Neural cell (in vitro differentiated cells): ENCODE measurements at regions not wholly inside any gene's neighbourhood (a gene's known extent, or its start where the extent isn't known, plus 50 kb on each side); places are given as distances from the start of the nearest gene placed in this dataset.
"Not testable (repeated sequence)": the region's sequence is repeated elsewhere in the genome, so short reads cannot be mapped to it uniquely, and the experiment has no call there.

Experiments used
- H2AFZ ChIP-seq: fragments of 200-600, 300-800 bp; sonication (generic), shearing (Covaris generic); 2 replicates; pipeline ENCODE4 v1.6.0; 2014; ENCODE audit warnings: low read depth, mild to moderate bottlenecking, antibody characterized with exemption, low read length, moderate library complexity
- H3F3A ChIP-seq: fragments of 200-600 bp; shearing (Covaris generic); 2 replicates; pipeline ENCODE4 v1.6.1; 2016; ENCODE audit warnings: mild to moderate bottlenecking, moderate library complexity, mixed read lengths, antibody characterized with exemption, low read length; ENCODE audit not compliant: insufficient read depth, poor library complexity, severe bottlenecking
- H3K27ac ChIP-seq: fragments of 200-600, 300-800 bp; sonication (generic), shearing (Covaris generic); 2 replicates; pipeline ENCODE4 v1.5.1; 2014; ENCODE audit warnings: mild to moderate bottlenecking, low read length, moderate library complexity
- H3K27me3 ChIP-seq: fragments of 300-800, 200-600 bp; sonication (generic), shearing (Covaris generic); 2 replicates; pipeline ENCODE4 v1.6.0; 2014; ENCODE audit warnings: mild to moderate bottlenecking, low read depth, low read length, moderate library complexity; ENCODE audit not compliant: insufficient read depth
- H3K36me3 ChIP-seq: fragments of 300-800, 200-600 bp; sonication (generic), shearing (Covaris generic); 2 replicates; pipeline ENCODE4 v1.5.1; 2014; ENCODE audit warnings: mild to moderate bottlenecking, antibody characterized with exemption, low read length, moderate library complexity; ENCODE audit not compliant: insufficient read depth
- H3K4me2 ChIP-seq: fragments of 300-800, 200-600 bp; sonication (generic), shearing (Covaris generic); 2 replicates; pipeline ENCODE4 v1.6.0; 2014; ENCODE audit warnings: mild to moderate bottlenecking, low read length
- H3K4me3 ChIP-seq: fragments of 300-800, 200-600 bp; sonication (generic), shearing (Covaris generic); 2 replicates; pipeline ENCODE4 v1.5.1; 2014; ENCODE audit warnings: mild to moderate bottlenecking, low read length, moderate library complexity
- H3K79me2 ChIP-seq: fragments of 200-600 bp; shearing (Covaris generic); replicated peaks from 2 replicates; pipeline ENCODE4 v1.6.0; 2014; ENCODE audit warnings: mild to moderate bottlenecking, low read length, moderate library complexity; ENCODE audit not compliant: insufficient read depth
- H3K9ac ChIP-seq: fragments of 300-800, 200-600 bp; sonication (generic), shearing (Covaris generic); 2 replicates; pipeline ENCODE4 v1.6.1; 2016; ENCODE audit warnings: mild to moderate bottlenecking, low read length, mixed read lengths
- H3K9me2 ChIP-seq: fragments of 200-600 bp; shearing (Covaris generic); 2 replicates; pipeline ENCODE4 v1.6.1; 2016; ENCODE audit warnings: mild to moderate bottlenecking, low read length, mixed read lengths; ENCODE audit not compliant: insufficient read depth
- H3K9me3 ChIP-seq: fragments of 200-600, 300-800 bp; sonication (generic), shearing (Covaris generic); 2 replicates; pipeline ENCODE4 v1.6.1; 2016; ENCODE audit warnings: mild to moderate bottlenecking, mixed run types, low read length, moderate library complexity, mixed read lengths
- H4K20me1 ChIP-seq: fragments of 200-600 bp; shearing (Covaris generic); 2 replicates; pipeline ENCODE4 v1.6.1; 2016; ENCODE audit warnings: mild to moderate bottlenecking, mixed run types; ENCODE audit not compliant: insufficient read depth
- CTCF ChIP-seq: fragments of 450-650 bp; IDR thresholded peaks from 2 replicates; pipeline ENCODE4 v1.5.1; 2014; ENCODE audit warnings: antibody characterized with exemption, mild to moderate bottlenecking, moderate library complexity; ENCODE audit not compliant: poor library complexity, severe bottlenecking
- EP300 ChIP-seq: fragments of 450-650 bp; conservative IDR thresholded peaks from 2 replicates; pipeline ENCODE4 v1.6.1; 2014; ENCODE audit warnings: antibody characterized with exemption, mild to moderate bottlenecking, moderate library complexity; ENCODE audit not compliant: poor library complexity, severe bottlenecking
- EZH2 ChIP-seq: fragments of 200-600, 300-800 bp; shearing (Covaris generic), sonication (generic); IDR thresholded peaks from 2 replicates; pipeline ENCODE4 v1.6.1; 2014; ENCODE audit warnings: antibody characterized with exemption, low read length, borderline replicate concordance, mild to moderate bottlenecking; ENCODE audit not compliant: insufficient read depth, poor library complexity, severe bottlenecking
- MXI1 ChIP-seq: fragments of 450-650 bp; conservative IDR thresholded peaks from 2 replicates; pipeline ENCODE4 v1.6.1; 2014; ENCODE audit warnings: antibody characterized with exemption, mild to moderate bottlenecking; ENCODE audit not compliant: poor library complexity, severe bottlenecking
- POLR2AphosphoS5 ChIP-seq: IDR thresholded peaks from 2 replicates; pipeline ENCODE4 v1.6.1; 2012
- RAD21 ChIP-seq: fragments of 450-650 bp; conservative IDR thresholded peaks from 2 replicates; pipeline ENCODE4 v1.6.1; 2014; ENCODE audit warnings: antibody characterized with exemption, mild to moderate bottlenecking, moderate library complexity
- REST ChIP-seq: IDR thresholded peaks from 2 replicates; pipeline ENCODE4 v1.6.1; 2012; ENCODE audit warnings: borderline replicate concordance
- SMC3 ChIP-seq: fragments of 450-650 bp; conservative IDR thresholded peaks from 2 replicates; pipeline ENCODE4 v1.6.1; 2014; ENCODE audit warnings: antibody characterized with exemption, mild to moderate bottlenecking, moderate library complexity; ENCODE audit not compliant: poor library complexity
- TAF1 ChIP-seq: IDR thresholded peaks from 2 replicates; pipeline ENCODE4 v1.6.1; 2012; ENCODE audit warnings: low read depth

DNA sequence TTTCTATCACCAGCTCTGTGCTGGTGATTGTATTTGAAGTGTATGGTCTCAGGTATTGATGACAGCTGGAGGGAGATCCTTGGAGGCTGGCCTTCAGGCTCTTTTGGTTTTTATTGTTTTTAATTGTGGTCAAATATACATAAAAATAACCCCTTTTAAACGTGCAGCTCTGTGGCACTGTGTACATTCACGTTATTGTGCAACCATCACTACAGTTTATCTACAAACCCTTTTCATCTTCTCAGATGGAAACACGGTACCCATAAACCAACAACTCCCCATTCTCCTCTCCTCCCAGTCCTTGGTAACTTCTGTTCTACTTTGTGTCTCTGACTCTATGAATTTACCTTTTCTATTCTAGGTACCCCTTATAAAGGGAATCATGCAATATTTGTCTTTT, 79.3 kb upstream of the ATP8B1 start:
- H3K9ac ChIP-seq, result no peak overlapping the region
- no peaks in the 10 kb centered on the region for H3K9me2 ChIP-seq
- TF ChIP-seq MXI1, result no peak
- no peak for TF ChIP-seq TAF1
- no peak for TF ChIP-seq POLR2AphosphoS5
- TF ChIP-seq RAD21, result no peak
- no peak for TF ChIP-seq REST
- no peak for TF ChIP-seq SMC3
- TF ChIP-seq EP300, result no peak
- TF ChIP-seq EZH2, result no peak
- no peak for TF ChIP-seq CTCF
- peak overlapping the region; percentile 7 for H3K27ac ChIP-seq
- no peak overlapping the region for H3K4me3 ChIP-seq
- H3K79me2 ChIP-seq, result no peaks in the 10 kb centered on the region
- H4K20me1 ChIP-seq, result no peaks in the 10 kb centered on the region
- H3K27me3 ChIP-seq, result no peaks in the 10 kb centered on the region
- peaks cover 12% of the 10 kb centered on the region for H3K9me3 ChIP-seq
- no peak overlapping the region for H3K4me2 ChIP-seq
- H2AFZ ChIP-seq, result no peak overlapping the region
- no peaks in the 10 kb centered on the region for H3K36me3 ChIP-seq
- H3F3A ChIP-seq, result no peaks in the 10 kb centered on the region

GRCh38 chr18:57881818-57882413, 78.8 kb upstream of the ATP8B1 start:
- Histone ChIP-seq H3K4me3 (no peak overlapping the region), H3K9ac (no peak overlapping the region), H3F3A (no peaks in the 10 kb centered on the region), H3K79me2 (no peaks in the 10 kb centered on the region), H3K9me2 (no peaks in the 10 kb centered on the region), H3K27me3 (no peaks in the 10 kb centered on the region), H3K4me2 (no peak overlapping the region), H3K36me3 (no peaks in the 10 kb centered on the region), H3K9me3 (peaks cover 12% of the 10 kb centered on the region), H2AFZ (no peak overlapping the region), H3K27ac (peak overlapping the region; percentile 7), H4K20me1 (no peaks in the 10 kb centered on the region)
- TF ChIP-seq CTCF (peak; percentile 97), EP300 (peak; percentile 20), SMC3 (peak; percentile 99), REST (no peak), POLR2AphosphoS5 (no peak), TAF1 (no peak), RAD21 (peak; percentile 99), EZH2 (no peak), MXI1 (peak; percentile 14)

GRCh38 chr18:57879924-57880323, 76.8 kb upstream of the ATP8B1 start:
- H3K4me3 ChIP-seq, H3K36me3 ChIP-seq, H3K9me2 ChIP-seq, H3K79me2 ChIP-seq, H2AFZ ChIP-seq, H3K27me3 ChIP-seq, H3F3A ChIP-seq, H3K9ac ChIP-seq, H3K27ac ChIP-seq, H4K20me1 ChIP-seq, H3K4me2 ChIP-seq: not testable (repeated sequence)
- peaks cover 12% of the 10 kb centered on the region for H3K9me3 ChIP-seq
